HG02973 (cell line): ENCODE measurements at regions not wholly inside any gene's neighbourhood (a gene's known extent, or its start where the extent isn't known, plus 50 kb on each side); places are given as distances from the start of the nearest gene placed in this dataset.

ENCODE experiments used
- ATAC-seq: cut with Tn5 transposase; IDR thresholded peaks from one replicate; pipeline ENCODE4 v1.9.1; 2021; ENCODE audit warnings: moderate library complexity; ENCODE audit not compliant: unreplicated experiment

- ATAC-seq: no peak
Measured at GRCh38 chr7:155360495-155361345, 63.0 kb downstream of the INSIG1 start.

DNA sequence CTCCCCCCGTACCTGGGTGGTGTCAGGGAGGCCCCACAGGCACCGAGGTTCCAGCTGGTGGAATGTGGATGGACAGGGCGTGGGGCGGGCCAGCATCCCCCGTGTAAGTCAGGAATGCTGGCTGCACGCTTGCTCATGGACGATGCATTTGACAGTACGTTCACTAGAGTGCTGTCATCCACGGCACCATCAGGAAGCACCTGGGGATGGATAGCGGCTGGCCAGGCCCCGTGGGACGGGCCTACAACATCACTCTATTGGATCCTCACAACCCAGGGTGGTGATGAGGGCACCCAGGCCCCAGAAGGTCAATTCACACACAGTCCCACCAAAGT, 63.6 kb downstream of the INSIG1 start:
- ATAC-seq: no peak

GRCh38 chr7:155361947-155362346, 64.3 kb downstream of the INSIG1 start:
- no peak for ATAC-seq

- ATAC-seq: no peak
Measured at GRCh38 chr7:155362380-155363145, 64.9 kb downstream of the INSIG1 start.

- no peak for ATAC-seq
Measured at GRCh38 chr7:155363146-155363539, 65.5 kb downstream of the INSIG1 start.

- no peak for ATAC-seq
Measured at GRCh38 chr7:155363852-155364600, 66.3 kb downstream of the INSIG1 start.

GRCh38 chr7:155365146-155365874, 67.6 kb downstream of the INSIG1 start:
- ATAC-seq: no peak

- no peak for ATAC-seq
Measured at GRCh38 chr7:155368894-155369600, 71.4 kb downstream of the INSIG1 start.

DNA sequence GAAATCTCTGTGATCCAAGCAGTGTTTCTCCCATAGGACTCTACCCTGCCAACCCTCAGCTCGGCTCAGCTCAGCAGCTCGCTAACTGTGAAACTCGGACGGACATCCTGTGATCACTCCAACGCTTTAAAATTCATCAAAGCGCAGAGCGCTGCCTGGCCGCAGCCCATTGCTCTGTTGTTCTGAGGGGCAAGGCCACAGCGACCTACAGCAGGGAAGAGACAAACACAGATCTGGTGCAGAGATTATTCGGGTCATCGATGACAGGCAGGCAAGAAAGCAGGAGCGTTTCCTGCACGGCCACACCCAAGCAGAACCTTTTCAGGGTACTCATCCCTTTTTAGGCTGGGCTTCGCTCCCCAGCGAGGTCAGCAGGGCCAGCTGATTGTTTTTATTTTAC, 72.1 kb downstream of the INSIG1 start:
- no peak for ATAC-seq

- no peak for ATAC-seq
Measured at GRCh38 chr7:155371331-155371883, 73.7 kb downstream of the INSIG1 start.

DNA sequence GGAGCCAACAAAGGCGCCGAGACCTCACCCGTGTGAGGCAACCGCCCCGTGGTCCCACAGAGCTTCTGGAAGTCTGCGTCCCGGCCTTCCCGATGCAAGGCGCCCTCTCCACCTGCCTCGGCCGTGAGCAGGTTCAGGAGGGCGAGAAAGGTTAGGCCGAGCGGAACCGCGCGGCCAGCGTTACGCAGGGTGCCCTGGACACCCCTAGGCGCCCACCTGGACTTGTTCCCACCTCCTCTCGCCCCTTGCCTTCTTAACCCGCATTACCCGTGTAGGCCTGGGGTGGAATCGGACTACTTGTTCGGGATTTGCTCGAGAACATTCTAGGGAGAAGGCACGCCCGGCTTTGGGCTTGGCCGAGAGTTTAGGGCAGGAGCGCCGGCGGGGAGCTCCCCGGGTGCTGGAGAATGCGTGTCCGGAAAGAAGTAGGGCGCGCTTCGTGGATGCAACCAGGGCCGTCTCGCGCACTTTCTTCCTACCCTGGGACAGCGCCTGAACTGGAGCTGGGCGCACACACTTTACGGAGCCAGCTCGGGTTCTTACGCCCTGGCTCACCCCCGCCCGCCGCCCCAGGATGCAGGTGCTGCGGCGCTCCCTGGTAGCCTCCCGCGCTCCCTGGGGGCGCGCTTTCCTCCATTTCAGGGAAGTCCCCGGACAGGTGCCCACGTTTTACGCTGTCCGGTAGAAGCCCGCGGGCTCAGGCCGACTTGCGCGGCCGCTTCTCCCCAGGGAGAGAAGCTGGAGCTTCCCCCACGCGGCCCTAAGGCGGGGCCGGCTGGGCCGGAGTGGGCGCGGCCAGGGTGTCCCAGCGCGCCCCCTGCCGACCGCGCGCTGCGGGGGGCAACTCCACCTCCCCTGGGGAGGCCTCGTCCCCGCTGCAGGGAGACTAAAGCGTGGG, 74.5 kb downstream of the INSIG1 start:
- no peak for ATAC-seq

DNA sequence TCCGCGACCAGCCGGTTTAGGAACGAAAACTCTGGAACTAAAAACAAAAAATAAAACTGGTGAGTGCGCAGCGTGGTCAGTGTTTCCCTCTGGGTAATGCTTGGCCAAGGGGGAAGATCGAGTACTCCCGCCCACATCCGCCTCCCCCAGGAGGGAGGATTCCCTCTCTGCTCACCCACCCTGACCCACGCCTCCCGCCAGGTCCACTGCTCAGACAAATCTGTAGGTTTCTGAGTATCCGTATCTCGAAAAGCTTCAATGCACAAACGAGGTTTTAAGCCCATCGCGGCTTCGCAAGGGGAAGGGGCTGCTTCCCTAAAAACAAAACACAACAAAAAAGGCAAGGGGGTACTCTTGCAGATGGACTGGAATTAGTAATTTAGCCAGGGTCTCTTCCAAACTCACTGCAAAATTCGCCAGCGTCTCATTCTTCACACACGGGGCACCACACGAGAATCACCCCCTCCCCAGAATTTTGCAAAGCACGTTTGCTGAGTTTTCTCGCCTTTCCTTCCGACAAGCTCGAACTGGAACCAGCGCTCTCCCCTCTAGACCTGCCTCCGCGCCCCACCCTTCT, 75.2 kb downstream of the INSIG1 start:
- ATAC-seq: no peak

DNA sequence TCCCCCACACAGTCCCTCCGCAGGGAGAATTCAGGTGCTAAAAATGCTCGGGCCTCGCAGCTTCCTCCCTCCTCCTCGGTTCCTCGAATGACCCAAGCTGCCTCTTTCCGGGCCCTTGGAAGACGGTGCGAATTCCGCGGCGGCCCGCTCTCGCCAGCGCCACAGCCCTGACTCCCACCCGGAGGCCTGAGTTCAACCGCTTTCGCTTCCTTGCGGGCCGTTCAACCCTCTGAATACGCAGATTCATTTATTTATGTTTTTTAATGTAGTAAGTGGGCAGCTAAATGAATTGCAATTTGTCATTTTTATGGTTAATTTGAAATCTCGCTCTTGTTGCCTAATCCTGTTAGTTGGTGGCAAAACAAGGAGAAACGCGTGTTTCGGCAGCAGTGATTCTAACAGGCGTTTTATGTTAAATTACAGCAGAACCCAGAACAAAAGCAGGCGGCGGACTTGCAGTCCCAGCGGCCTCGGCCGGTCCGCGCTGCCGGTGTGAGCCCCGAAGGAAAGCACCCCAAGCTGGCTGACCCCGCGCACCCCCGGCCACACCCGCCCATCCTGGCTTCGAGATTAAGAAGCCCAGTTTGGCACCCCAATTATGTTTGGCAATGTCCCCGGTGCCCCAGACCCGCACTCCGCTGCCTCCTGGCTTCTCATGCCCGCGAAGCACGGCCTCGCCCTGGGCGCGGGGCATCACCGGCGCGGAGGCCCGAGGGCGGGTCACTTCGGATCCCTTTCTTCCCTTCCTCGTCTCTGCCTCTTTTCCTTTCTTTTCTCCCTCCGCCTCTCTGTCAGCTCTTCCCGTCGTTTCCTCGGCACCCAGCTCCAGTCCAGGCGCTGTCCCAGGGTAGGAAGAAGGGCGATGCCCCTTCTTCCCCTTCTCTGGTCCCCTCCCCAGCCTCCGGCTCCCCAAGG, 75.9 kb downstream of the INSIG1 start:
- ATAC-seq: no peak

- no peak for ATAC-seq
Measured at GRCh38 chr7:155374276-155375252, 76.9 kb downstream of the INSIG1 start.

DNA sequence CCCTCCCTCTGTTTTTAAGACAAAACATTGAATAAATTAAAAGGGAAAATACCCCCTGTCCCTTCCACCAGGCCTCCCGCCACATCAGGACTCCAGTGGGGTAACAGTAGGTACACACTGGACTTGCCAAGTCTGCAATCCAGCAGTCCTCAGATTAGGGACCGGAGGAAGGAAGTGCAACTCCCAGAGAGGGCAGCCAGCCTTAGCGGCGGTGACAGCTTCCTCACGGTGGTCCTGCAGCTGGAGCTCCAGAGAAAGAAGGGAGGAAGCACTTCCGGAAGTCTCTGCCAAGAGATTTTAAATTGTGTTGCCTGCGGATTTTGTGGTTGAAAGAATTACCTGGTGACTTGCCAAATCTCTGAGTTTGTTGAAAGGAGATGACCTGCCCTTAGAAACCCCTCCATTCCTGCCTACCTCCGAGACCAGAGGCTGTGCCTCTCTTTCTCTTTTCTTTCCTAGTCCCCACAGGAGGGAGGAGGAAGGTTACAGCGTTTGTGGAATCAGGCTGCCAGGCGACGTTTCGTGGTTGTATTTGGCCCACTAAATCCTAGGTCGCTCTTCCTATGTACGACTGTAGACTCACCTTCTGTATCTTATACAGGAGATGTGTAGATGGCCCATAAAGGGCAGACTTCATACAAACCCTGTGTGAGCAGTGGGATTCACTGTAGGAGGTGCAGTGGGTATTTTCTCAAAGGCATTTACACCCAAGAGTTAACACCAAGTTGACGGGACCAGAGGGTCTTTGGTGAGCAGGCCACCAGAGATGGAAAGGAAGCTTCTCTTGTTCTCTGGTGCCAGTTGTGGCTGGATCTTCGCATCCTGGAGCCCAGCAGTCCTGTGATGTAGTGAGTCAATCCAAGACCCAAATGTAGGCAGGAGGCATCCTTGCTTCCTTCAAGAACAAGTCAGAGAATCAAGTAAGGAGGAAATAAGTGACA, 77.9 kb downstream of the INSIG1 start:
- no peak for ATAC-seq
